ENCODE measurements at regions not wholly inside any gene's neighbourhood (a gene's known extent, or its start where the extent isn't known, plus 50 kb on each side); places are given as distances from the start of the nearest gene placed in this dataset.

DNA sequence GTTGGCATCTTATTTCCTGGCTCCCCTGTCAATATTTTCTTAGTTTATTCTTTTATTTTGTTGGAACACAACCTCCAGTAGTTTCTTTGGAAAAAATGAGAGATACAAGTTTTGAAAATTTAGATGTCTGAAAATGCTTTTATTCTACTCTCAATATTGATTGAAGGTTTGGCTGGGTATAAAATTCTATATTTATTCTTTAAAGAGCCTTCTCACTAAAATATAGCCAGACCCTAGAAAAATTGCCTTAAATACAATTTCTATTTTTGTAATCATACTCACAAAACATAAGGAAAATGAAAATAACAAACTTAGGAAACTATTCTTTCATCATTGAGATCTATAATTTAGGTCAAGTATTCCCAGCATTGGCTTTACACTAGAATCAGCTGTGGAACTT, 103.7 kb downstream of the CYP26B1 start:
- intact Hi-C loops (cut with micrococcal nuclease; ENCODE audit: unreplicated experiment) = no loop called here
- DNase-seq (ENCODE audit: low spot score) (no peak), FAIRE-seq (no peak), ATAC-seq (no peak)
- H3K27me3 ChIP-seq (ENCODE audit: control insufficient read depth in 1 of 2, insufficient read depth in 2 of 2, low read length in 2 of 2) = peaks cover 0 to 28% of the 10 kb centered on the region in 2 experiments; a peak in 2 of 5 replicates
- TF ChIP-seq GTF2F1 (IDR thresholded peaks at IDR 0.05; ENCODE audit: low read length) (no peak), ZFP1 (CRISPR knock-in tag; IDR thresholded peaks at IDR 0.05) (peak; percentile 92; the same call in 1 of the 2 replicates)
- ChIA-PET CTCF (ENCODE audit: low intra/inter-chr PET ratio, low total read pairs) (no interaction called here), POLR2A (no interaction called here)
- H3K79me2 ChIP-seq (ENCODE audit: insufficient read depth, low read length) = no peaks in the 10 kb centered on the region
- H3K4me2 ChIP-seq (ENCODE audit: low read depth, low read length) = no peak overlapping the region
- BruUV-seq (replicated peaks) = no TSS peak
- no peaks in the 10 kb centered on the region for H3K4me1 ChIP-seq (ENCODE audit: insufficient read depth, low read length)
- H2AFZ ChIP-seq (ENCODE audit: low read length) = no peak overlapping the region
- H3K9me3 ChIP-seq (ENCODE audit: low read length) = peaks cover 18% of the 10 kb centered on the region
- no peaks in the 10 kb centered on the region for H3K36me3 ChIP-seq (replicated peaks in 1 of 2; ENCODE audit: control insufficient read depth in 1 of 2, insufficient read depth in 2 of 2, low read length in 2 of 2)
- no peak overlapping the region for H3K9ac ChIP-seq (ENCODE audit: insufficient read depth, low read depth, low read length)
- in situ Hi-C loops (cut with HindIII; ENCODE audit: extremely low pct_ligation_motif_present, low pct_unique_long_range_greater_than_20kb) = no loop called here
- H3K4me3 ChIP-seq (replicated peaks in 1 of 3; ENCODE audit: insufficient read depth in 1 of 3, low read depth in 2 of 3, low read length in 3 of 3) = no peak overlapping the region
- H4K20me1 ChIP-seq (ENCODE audit: insufficient read depth, low read length) = no peaks in the 10 kb centered on the region
- no peak overlapping the region for H3K27ac ChIP-seq (ENCODE audit: extremely low read length, insufficient read depth, low read length)

DNA sequence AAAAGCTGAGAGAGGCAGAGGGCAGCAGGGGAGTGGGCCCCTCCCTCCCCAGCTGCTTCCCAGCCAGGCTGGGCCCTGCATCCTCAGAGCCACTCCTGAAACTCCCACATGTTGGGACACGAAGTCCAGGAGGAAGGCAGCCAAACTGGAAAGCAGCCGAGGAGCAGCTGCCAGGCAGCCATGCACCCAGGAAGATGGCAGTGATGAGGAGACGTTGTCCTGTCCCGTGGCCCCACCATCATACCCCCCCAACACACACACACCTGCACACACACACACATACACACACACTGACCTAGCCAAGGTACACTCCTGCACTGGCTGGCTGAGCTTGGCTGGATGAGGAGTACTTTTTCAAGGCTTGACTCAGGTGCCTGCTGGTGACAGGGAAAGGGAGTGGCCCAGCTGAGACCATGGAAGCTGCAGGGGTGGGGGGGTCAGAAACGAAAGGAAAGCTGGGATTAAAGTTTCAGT, 106.0 kb downstream of the CYP26B1 start:
- H3K9ac ChIP-seq (ENCODE audit: insufficient read depth, low read depth, low read length) = no peak overlapping the region
- H3K4me1 ChIP-seq (ENCODE audit: insufficient read depth, low read length) = no peaks in the 10 kb centered on the region
- H3K27ac ChIP-seq (ENCODE audit: extremely low read length, insufficient read depth, low read length) = no peak overlapping the region
- intact Hi-C loops (cut with micrococcal nuclease; ENCODE audit: unreplicated experiment) = no loop called here
- no TSS peak for BruUV-seq (replicated peaks)
- H3K79me2 ChIP-seq (ENCODE audit: insufficient read depth, low read length) = no peaks in the 10 kb centered on the region
- no peak for DNase-seq (ENCODE audit: low spot score)
- in situ Hi-C loops (cut with HindIII; ENCODE audit: extremely low pct_ligation_motif_present, low pct_unique_long_range_greater_than_20kb) = no loop called here
- H3K9me3 ChIP-seq (ENCODE audit: low read length) = peaks cover 18% of the 10 kb centered on the region
- H3K4me3 ChIP-seq (replicated peaks in 1 of 3; ENCODE audit: insufficient read depth in 1 of 3, low read depth in 2 of 3, low read length in 3 of 3) = no peak overlapping the region
- ATAC-seq = no peak
- CTCF ChIA-PET (ENCODE audit: low intra/inter-chr PET ratio, low total read pairs) = no interaction called here
- POLR2A ChIA-PET = no interaction called here
- H3K36me3 ChIP-seq (replicated peaks in 1 of 2; ENCODE audit: control insufficient read depth in 1 of 2, insufficient read depth in 2 of 2, low read length in 2 of 2) = no peaks in the 10 kb centered on the region
- no peak for FAIRE-seq
- H4K20me1 ChIP-seq (ENCODE audit: insufficient read depth, low read length) = no peaks in the 10 kb centered on the region
- no peak overlapping the region for H3K4me2 ChIP-seq (ENCODE audit: low read depth, low read length)
- H2AFZ ChIP-seq (ENCODE audit: low read length) = no peak overlapping the region
- TF ChIP-seq ZNF75D (CRISPR knock-in tag; IDR thresholded peaks at IDR 0.05; ENCODE audit: borderline replicate concordance) (no peak), NCOR1 (IDR thresholded peaks at IDR 0.05; ENCODE audit: borderline replicate concordance, low read length) (no peak), ARHGAP35 (CRISPR knock-in tag; IDR thresholded peaks at IDR 0.05; ENCODE audit: borderline replicate concordance) (no peak), ZBTB8A (CRISPR knock-in tag; IDR thresholded peaks at IDR 0.05; ENCODE audit: borderline replicate concordance, low read depth) (no peak), MYNN (CRISPR knock-in tag; IDR thresholded peaks at IDR 0.05; ENCODE audit: low read depth) (no peak)
- TF ChIP-seq, protein P1, sequence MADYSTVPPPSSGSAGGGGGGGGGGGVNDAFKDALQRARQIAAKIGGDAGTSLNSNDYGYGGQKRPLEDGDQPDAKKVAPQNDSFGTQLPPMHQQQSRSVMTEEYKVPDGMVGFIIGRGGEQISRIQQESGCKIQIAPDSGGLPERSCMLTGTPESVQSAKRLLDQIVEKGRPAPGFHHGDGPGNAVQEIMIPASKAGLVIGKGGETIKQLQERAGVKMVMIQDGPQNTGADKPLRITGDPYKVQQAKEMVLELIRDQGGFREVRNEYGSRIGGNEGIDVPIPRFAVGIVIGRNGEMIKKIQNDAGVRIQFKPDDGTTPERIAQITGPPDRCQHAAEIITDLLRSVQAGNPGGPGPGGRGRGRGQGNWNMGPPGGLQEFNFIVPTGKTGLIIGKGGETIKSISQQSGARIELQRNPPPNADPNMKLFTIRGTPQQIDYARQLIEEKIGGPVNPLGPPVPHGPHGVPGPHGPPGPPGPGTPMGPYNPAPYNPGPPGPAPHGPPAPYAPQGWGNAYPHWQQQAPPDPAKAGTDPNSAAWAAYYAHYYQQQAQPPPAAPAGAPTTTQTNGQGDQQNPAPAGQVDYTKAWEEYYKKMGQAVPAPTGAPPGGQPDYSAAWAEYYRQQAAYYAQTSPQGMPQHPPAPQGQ (CRISPR knock-in tag; IDR thresholded peaks at IDR 0.05; ENCODE audit: borderline replicate concordance) = no peak
- TF ChIP-seq, protein P2, sequence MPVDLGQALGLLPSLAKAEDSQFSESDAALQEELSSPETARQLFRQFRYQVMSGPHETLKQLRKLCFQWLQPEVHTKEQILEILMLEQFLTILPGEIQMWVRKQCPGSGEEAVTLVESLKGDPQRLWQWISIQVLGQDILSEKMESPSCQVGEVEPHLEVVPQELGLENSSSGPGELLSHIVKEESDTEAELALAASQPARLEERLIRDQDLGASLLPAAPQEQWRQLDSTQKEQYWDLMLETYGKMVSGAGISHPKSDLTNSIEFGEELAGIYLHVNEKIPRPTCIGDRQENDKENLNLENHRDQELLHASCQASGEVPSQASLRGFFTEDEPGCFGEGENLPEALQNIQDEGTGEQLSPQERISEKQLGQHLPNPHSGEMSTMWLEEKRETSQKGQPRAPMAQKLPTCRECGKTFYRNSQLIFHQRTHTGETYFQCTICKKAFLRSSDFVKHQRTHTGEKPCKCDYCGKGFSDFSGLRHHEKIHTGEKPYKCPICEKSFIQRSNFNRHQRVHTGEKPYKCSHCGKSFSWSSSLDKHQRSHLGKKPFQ (CRISPR knock-in tag; IDR thresholded peaks at IDR 0.05; ENCODE audit: insufficient replicate concordance) = no peak
- WGBS (ENCODE audit: low lambda C conversion rate) = 0% methylated on average over 5 of the region's 5 CpGs
- peaks cover 0 to 44% of the 10 kb centered on the region in 2 experiments; a peak in 3 of 5 replicates for H3K27me3 ChIP-seq (ENCODE audit: control insufficient read depth in 1 of 2, insufficient read depth in 2 of 2, low read length in 2 of 2)

Measured in HepG2 (cell line).